Astrocyte (in vitro differentiated cells and primary cell): ENCODE measurements at regions not wholly inside any gene's neighbourhood (a gene's known extent, or its start where the extent isn't known, plus 50 kb on each side); places are given as distances from the start of the nearest gene placed in this dataset.
A peak's percentile ranks its signal among the peaks of the same experiment; 100 is the strongest.

ENCODE experiments used
- DNase-seq: peaks from one replicate; pipeline ENCODE4 v3.0.0-alpha.2; 2010; ENCODE audit warnings: low read depth
- FAIRE-seq: peaks from 2 replicates; lab custom pipeline; 2011; peaks lifted over from hg19 to GRCh38; lab: Jason Lieb, UNC
- H2AFZ ChIP-seq: 2 replicates; pipeline ENCODE4 v1.6.0; 2012; ENCODE audit warnings: low read depth, low read length, inconsistent platforms
- H3K27ac ChIP-seq: 2 replicates; pipeline ENCODE4 v1.5.1; 2011; ENCODE audit warnings: low read depth, low read length, inconsistent platforms
- H3K27me3 ChIP-seq: 2 replicates; pipeline ENCODE4 v1.6.0; 2011; ENCODE audit warnings: low read length, inconsistent platforms; ENCODE audit not compliant: insufficient read depth
- H3K36me3 ChIP-seq: 2 replicates; pipeline ENCODE4 v1.5.1; 2011; ENCODE audit warnings: low read length, inconsistent platforms; ENCODE audit not compliant: insufficient read depth
- H3K4me1 ChIP-seq: 2 replicates; pipeline ENCODE4 v1.5.1; 2011; ENCODE audit warnings: low read length, inconsistent platforms; ENCODE audit not compliant: insufficient read depth
- H3K4me2 ChIP-seq: 2 replicates; pipeline ENCODE4 v1.6.0; 2012; ENCODE audit warnings: low read length, inconsistent platforms
- H3K4me3 ChIP-seq: 2 replicates; pipeline ENCODE4 v1.5.1; 2011; ENCODE audit warnings: low read depth, mild to moderate bottlenecking, low read length, inconsistent platforms; ENCODE audit not compliant: insufficient read depth
- H3K79me2 ChIP-seq: 2 replicates; pipeline ENCODE4 v1.6.0; 2012; ENCODE audit warnings: mild to moderate bottlenecking, low read length, inconsistent platforms; ENCODE audit not compliant: insufficient read depth
- H3K9ac ChIP-seq: 2 replicates; pipeline ENCODE4 v1.6.0; 2012; ENCODE audit warnings: mild to moderate bottlenecking, low read length, inconsistent platforms
- H3K9me3 ChIP-seq: 2 replicates; pipeline ENCODE4 v1.5.1; 2012; ENCODE audit warnings: low read depth, mild to moderate bottlenecking, low read length, inconsistent platforms; ENCODE audit not compliant: insufficient read depth
- H4K20me1 ChIP-seq: 2 replicates; pipeline ENCODE4 v1.6.0; 2012; ENCODE audit warnings: low read length, inconsistent platforms; ENCODE audit not compliant: insufficient read depth
- H3K27ac Mint-ChIP-seq: one replicate; pipeline ENCODE4 v1.8.0; 2021; ENCODE audit warnings: mild to moderate bottlenecking, mixed read lengths; ENCODE audit not compliant: unreplicated experiment
- H3K27me3 Mint-ChIP-seq: one replicate; pipeline ENCODE4 v1.8.0; 2021; ENCODE audit warnings: low read depth, mixed read lengths; ENCODE audit not compliant: unreplicated experiment
- H3K36me3 Mint-ChIP-seq: one replicate; pipeline ENCODE4 v1.8.0; 2021; ENCODE audit warnings: low read depth, mixed read lengths; ENCODE audit not compliant: unreplicated experiment
- H3K4me1 Mint-ChIP-seq: one replicate; pipeline ENCODE4 v1.8.0; 2021; ENCODE audit warnings: low read depth, mixed read lengths; ENCODE audit not compliant: unreplicated experiment
- H3K4me3 Mint-ChIP-seq: one replicate; pipeline ENCODE4 v1.8.0; 2021; ENCODE audit warnings: mild to moderate bottlenecking, moderate library complexity, mixed read lengths; ENCODE audit not compliant: unreplicated experiment
- H3K9me3 Mint-ChIP-seq: one replicate; pipeline ENCODE4 v1.8.0; 2021; ENCODE audit warnings: mild to moderate bottlenecking, mixed read lengths; ENCODE audit not compliant: unreplicated experiment
- CTCF ChIP-seq: IDR thresholded peaks from 2 replicates; pipeline ENCODE4 v1.5.1; 2011; ENCODE audit warnings: low read depth, mild to moderate bottlenecking, inconsistent platforms, low read length, moderate library complexity; ENCODE audit not compliant: insufficient read depth
- EZH2 ChIP-seq: IDR thresholded peaks from 2 replicates; pipeline ENCODE4 v1.6.1; 2012; ENCODE audit warnings: mild to moderate bottlenecking, low read length, inconsistent platforms; ENCODE audit not compliant: insufficient read depth

- Mint-ChIP-seq H3K36me3 (no peaks in the 10 kb centered on the region), H3K4me1 (peaks cover 33% of the 10 kb centered on the region), H3K9me3 (no peaks in the 10 kb centered on the region), H3K4me3 (no peak overlapping the region), H3K27me3 (no peaks in the 10 kb centered on the region), H3K27ac (peak overlapping the region; percentile 11)
- Histone ChIP-seq H3K79me2 (no peaks in the 10 kb centered on the region), H3K4me3 (no peak overlapping the region), H3K9ac (no peak overlapping the region), H2AFZ (no peak overlapping the region), H3K4me2 (peak overlapping the region; percentile 1), H3K27me3 (no peaks in the 10 kb centered on the region), H3K4me1 (peaks cover 27% of the 10 kb centered on the region), H3K36me3 (no peaks in the 10 kb centered on the region), H4K20me1 (no peaks in the 10 kb centered on the region), H3K9me3 (no peaks in the 10 kb centered on the region), H3K27ac (no peak overlapping the region)
- no peak for TF ChIP-seq CTCF
- TF ChIP-seq EZH2, result no peak
- peak; percentile 77 for DNase-seq
- peak; percentile 39 for FAIRE-seq
These were observed 80.4 kb upstream of the RIPOR2 start for GRCh38 chr6:25016014-25016720.

GRCh38 chr6:25017486-25017885 is 81.7 kb upstream of the RIPOR2 start:
- H3K4me3 ChIP-seq, result no peak overlapping the region
- H3K27ac ChIP-seq, result no peak overlapping the region
- no peaks in the 10 kb centered on the region for H3K36me3 ChIP-seq
- H4K20me1 ChIP-seq, result no peaks in the 10 kb centered on the region
- Mint-ChIP-seq H3K36me3 (no peaks in the 10 kb centered on the region), H3K9me3 (no peaks in the 10 kb centered on the region), H3K27ac (peak overlapping the region; percentile 13), H3K27me3 (no peaks in the 10 kb centered on the region), H3K4me3 (no peak overlapping the region), H3K4me1 (peaks cover 25% of the 10 kb centered on the region)
- H3K27me3 ChIP-seq, result no peaks in the 10 kb centered on the region
- peaks cover 16% of the 10 kb centered on the region for H3K4me1 ChIP-seq
- no peaks in the 10 kb centered on the region for H3K9me3 ChIP-seq
- H2AFZ ChIP-seq, result no peak overlapping the region
- FAIRE-seq (no peak), DNase-seq (peak; percentile 41)
- H3K79me2 ChIP-seq, result no peaks in the 10 kb centered on the region
- H3K4me2 ChIP-seq, result no peak overlapping the region
- no peak overlapping the region for H3K9ac ChIP-seq
- TF ChIP-seq EZH2 (no peak), CTCF (no peak)

GRCh38 chr6:25017932-25018567 is 82.3 kb upstream of the RIPOR2 start:
- H3K27ac Mint-ChIP-seq, result no peak overlapping the region
- TF ChIP-seq CTCF (peak; percentile 42), EZH2 (no peak)
- Histone ChIP-seq H3K36me3 (no peaks in the 10 kb centered on the region), H3K4me2 (no peak overlapping the region), H3K9ac (no peak overlapping the region), H3K27me3 (no peaks in the 10 kb centered on the region), H3K9me3 (no peaks in the 10 kb centered on the region), H3K79me2 (no peaks in the 10 kb centered on the region), H3K4me1 (peaks cover 10% of the 10 kb centered on the region), H4K20me1 (no peaks in the 10 kb centered on the region), H2AFZ (no peak overlapping the region), H3K27ac (no peak overlapping the region), H3K4me3 (no peak overlapping the region)
- H3K4me1 Mint-ChIP-seq, result peaks cover 22% of the 10 kb centered on the region
- H3K4me3 Mint-ChIP-seq, result no peak overlapping the region
- FAIRE-seq, result no peak
- H3K27me3 Mint-ChIP-seq, result no peaks in the 10 kb centered on the region
- no peaks in the 10 kb centered on the region for H3K9me3 Mint-ChIP-seq
- no peaks in the 10 kb centered on the region for H3K36me3 Mint-ChIP-seq
- peak; percentile 31 for DNase-seq
